GM12892 (cell line): ENCODE measurements at regions not wholly inside any gene's neighbourhood (a gene's known extent, or its start where the extent isn't known, plus 50 kb on each side); places are given as distances from the start of the nearest gene placed in this dataset.

Experiments used
- POLR2A ChIP-seq: IDR thresholded peaks from 2 replicates; pipeline ENCODE4 v1.6.1; 2011; ENCODE audit warnings: low read depth, low read length, control low read depth
- POLR2AphosphoS5 ChIP-seq: IDR thresholded peaks from 2 replicates; pipeline ENCODE4 v1.6.1; 2011; ENCODE audit warnings: low read depth, low read length, control low read depth
- TAF1 ChIP-seq: IDR thresholded peaks from 2 replicates; pipeline ENCODE4 v1.6.1; 2011; ENCODE audit warnings: low read depth, mild to moderate bottlenecking, control low read depth, low read length, borderline replicate concordance

DNA sequence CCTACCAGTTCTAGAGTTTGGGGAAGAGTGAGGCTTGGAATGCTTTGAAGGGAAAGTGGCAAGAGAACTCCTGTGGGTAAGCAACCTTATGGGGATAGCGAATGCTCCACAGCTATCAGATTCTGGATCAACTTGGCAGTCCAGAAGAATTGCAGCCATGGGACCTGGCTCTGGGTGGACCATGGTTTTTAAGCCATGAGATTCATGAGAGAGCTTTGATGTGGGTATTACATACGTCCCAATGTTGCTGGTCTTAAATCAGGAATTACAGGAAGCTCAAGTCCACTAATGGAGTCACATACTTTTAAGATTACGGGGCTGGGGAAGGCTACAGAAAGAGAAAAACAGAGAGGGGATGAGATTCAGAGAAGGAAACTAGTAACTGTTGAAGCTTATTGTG lies 142.5 kb upstream of the ELAC2 start:
- TF ChIP-seq POLR2A: no peak
- no peak for TF ChIP-seq POLR2AphosphoS5
- TF ChIP-seq TAF1: no peak
